GM12874 (cell line): ENCODE measurements at regions not wholly inside any gene's neighbourhood (a gene's known extent, or its start where the extent isn't known, plus 50 kb on each side); places are given as distances from the start of the nearest gene placed in this dataset.

ENCODE experiments used
- TF ChIP-seq, protein P1 (sequence below): IDR thresholded peaks from 2 replicates; pipeline ENCODE4 v1.5.1; 2011; ENCODE audit warnings: low read depth, mild to moderate bottlenecking, control low read depth, low read length, moderate library complexity; ENCODE audit not compliant: insufficient read depth

DNA sequence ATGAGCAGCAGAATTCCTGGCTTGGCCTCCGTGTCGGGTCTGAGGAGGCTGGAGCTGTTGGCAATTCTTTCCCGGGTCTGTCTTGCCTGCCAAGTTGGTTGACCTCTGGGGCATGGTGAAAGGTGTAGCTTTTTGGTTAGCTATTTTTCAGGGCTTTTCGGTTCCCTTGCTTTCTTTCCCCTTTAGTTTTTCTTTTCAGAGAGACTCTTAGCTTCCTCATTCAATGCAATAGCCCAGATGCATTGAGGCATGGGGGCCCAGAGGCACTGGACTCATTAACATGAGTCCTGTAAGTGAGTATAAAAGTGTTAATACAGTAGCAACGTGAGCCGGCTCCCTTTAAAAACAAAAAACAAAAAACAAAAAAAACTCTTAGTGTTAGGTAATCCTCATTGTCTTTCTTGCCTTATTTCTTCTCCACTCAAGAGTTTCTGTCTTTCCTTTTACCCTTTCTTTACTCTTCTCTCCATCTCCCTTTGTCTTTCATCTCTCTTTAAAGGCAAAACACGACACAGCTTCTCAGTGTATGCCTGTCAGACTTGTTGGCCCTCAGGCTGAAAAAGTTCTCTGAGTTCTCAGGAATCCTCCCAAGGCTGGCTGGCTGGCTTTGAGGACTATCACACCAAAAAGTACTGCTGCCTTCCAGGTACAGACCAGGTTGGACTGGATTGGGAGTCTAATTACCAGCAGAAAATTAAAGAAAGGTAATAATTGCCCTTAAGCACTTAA is 289.9 kb upstream of the TUT7 start:
- TF ChIP-seq, protein P1, sequence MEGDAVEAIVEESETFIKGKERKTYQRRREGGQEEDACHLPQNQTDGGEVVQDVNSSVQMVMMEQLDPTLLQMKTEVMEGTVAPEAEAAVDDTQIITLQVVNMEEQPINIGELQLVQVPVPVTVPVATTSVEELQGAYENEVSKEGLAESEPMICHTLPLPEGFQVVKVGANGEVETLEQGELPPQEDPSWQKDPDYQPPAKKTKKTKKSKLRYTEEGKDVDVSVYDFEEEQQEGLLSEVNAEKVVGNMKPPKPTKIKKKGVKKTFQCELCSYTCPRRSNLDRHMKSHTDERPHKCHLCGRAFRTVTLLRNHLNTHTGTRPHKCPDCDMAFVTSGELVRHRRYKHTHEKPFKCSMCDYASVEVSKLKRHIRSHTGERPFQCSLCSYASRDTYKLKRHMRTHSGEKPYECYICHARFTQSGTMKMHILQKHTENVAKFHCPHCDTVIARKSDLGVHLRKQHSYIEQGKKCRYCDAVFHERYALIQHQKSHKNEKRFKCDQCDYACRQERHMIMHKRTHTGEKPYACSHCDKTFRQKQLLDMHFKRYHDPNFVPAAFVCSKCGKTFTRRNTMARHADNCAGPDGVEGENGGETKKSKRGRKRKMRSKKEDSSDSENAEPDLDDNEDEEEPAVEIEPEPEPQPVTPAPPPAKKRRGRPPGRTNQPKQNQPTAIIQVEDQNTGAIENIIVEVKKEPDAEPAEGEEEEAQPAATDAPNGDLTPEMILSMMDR = no peak

DNA sequence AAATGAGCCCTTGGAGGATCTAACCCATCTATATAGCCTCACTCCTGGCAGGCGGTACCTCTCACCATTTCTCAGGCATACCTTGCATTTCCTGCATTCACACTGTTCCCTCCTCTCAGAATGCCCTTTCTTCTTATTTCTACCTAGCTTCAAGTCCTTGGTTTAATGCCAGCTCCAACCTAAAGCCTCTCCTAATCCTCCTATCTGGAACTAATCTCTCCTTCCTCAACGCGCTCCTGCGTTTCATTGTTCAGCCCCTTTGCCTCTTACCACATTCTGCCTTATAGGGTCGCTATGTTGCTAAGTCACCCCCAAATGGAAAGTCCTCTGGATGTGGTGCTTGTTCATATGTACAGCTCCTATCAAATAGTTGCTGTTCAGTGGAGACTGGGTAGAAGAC is 288.5 kb upstream of the TUT7 start:
- TF ChIP-seq, protein P1 = no peak

DNA sequence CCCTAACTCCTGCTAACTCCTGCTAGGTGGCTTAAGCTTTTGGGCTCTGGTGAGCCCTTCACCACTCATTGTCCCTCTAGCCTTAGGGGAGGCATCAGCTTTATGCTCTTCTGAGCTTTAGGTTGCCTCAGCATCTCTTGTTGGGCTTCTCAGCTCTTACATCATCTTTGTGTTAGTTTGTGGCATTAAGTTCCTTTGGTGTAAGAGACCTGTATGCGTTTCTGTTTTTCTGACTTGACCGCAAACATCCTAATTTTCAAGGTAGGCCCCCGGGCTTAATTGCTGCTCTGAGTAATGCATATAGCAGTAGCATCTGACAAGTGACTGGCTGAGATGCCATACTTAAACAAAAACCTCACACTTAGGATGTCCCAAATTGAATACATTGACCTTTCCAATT is 287.8 kb upstream of the TUT7 start:
- TF ChIP-seq, protein P1 = no peak

DNA sequence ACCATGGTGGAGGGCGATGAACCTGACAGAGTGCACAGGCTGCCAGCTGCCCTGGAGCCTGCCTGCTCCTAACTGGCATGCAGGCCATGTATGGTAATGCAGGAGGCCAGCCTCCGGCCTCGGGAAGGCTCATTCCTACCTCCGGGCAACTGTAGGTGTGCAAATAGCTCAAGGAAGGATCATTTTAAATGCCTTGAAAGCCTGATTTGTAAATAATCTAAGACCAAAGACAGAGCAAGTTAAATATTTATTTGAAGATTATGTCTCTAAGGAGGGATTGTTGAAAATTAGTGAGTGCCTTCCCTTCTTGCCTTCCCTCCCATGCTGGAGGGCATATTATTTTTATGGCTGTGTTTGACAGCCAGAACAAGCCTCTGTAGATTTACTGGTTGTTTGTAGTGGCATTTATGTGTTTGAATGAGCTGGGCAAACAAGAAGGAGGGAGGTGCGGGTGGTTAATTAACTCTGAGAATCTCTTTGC is 285.7 kb upstream of the TUT7 start:
- TF ChIP-seq, protein P1 = no peak

DNA sequence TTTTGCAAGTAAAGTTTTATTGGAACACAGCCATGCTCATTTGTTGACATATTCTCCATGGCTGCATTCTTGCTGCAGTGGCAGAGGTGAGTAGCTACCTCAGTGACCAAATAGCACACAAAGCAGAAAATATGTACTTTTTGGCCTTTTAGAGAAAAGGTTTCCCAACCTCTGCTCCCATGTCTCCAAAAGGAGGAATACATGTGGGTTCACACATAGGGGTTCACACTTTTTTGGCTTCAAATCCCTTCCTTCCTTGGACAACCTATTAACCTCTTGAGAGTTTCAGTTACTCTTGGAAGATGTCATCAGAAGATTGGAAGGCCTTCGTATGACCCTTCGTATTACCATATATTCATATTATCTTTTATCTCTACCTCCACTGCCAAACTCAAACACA is 285.1 kb upstream of the TUT7 start:
- TF ChIP-seq, protein P1 = no peak

DNA sequence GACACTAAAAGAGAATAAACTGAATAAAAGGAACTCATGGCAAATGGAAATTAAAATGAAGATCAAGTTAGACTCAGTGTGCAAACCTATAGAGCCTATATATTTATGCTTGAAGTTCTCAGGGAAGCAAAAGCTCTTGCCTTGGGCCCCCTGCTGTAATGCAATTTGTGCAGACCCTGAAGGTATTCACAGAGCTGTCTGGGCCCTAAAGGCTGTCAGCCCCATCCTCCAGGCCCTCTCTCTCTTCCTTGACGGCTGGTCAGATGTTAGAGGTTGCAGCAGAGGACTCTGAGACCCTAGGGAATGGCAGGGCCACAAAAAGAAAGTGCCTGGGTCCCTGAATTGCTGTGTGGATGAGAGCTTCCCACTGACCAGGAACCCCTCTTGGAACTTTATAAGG is 283.9 kb upstream of the TUT7 start:
- TF ChIP-seq, protein P1 = no peak

DNA sequence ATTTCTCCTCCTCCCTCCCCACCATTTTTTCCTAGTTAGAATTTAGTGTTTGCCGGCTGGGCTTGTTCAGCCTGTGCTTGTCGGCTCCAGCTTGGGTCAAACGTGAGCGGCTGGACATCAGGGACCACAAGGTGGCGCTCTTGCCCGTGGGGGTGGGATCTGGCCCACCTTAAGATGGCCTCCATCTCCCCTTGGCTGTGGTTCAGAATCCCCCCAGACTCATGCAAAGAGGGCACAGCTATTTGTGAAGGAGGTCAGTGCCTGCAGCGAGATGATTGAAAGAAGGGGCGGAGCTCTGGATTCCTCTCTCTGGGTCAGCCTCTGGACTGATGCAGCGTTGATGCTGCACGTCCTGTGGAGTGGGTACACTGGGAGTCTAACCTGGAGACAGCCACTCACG is 283.3 kb upstream of the TUT7 start:
- TF ChIP-seq, protein P1 = peak; percentile 62

DNA sequence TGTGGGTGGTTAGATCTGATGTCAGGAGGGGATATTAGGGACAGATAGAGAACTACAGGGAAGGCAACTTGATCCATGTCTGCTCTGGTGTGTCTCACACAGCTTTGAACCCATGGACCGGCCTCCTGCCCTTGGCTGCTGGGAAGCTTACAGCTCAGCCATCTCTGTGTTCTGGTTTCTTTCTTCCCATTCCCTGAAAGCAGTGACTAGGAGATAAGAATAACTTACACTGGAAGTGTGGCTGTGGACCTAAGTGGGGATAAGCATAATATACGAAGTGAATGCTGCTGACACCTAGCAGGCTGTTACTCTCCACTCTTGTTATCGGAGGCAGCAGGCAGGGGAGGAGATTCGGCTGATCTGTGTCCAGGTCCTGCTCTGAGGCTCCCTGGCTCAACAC is 282.3 kb upstream of the TUT7 start:
- TF ChIP-seq, protein P1 = no peak
